ENCODE measurements at regions not wholly inside any gene's neighbourhood (a gene's known extent, or its start where the extent isn't known, plus 50 kb on each side); places are given as distances from the start of the nearest gene placed in this dataset.

GRCh38 chr12:84329938-84330337, 582.7 kb downstream of the SLC6A15 start:
- no peak for DNase-seq (ENCODE audit: low read depth, low spot score)

GRCh38 chr12:84315926-84316325, 596.7 kb downstream of the SLC6A15 start:
- Histone ChIP-seq H3K9ac (ENCODE audit: insufficient read length, low read depth) (no peak overlapping the region), H3K4me1 (ENCODE audit: insufficient read depth, insufficient read length) (no peaks in the 10 kb centered on the region), H3K36me3 (ENCODE audit: insufficient read depth, insufficient read length, low read length) (no peaks in the 10 kb centered on the region), H3K4me3 (ENCODE audit: insufficient read length, low read depth) (no peak overlapping the region), H3K27me3 (ENCODE audit: insufficient read depth, insufficient read length) (no peaks in the 10 kb centered on the region), H3K9me3 (ENCODE audit: insufficient read depth, low read length) (no peaks in the 10 kb centered on the region)
- no peak for TF ChIP-seq ZNF274 (IDR thresholded peaks at IDR 0.05; ENCODE audit: low read depth, low read length)
- no peak for TF ChIP-seq SUZ12 (IDR thresholded peaks at IDR 0.05; ENCODE audit: extremely low read depth, insufficient read depth, insufficient read length)
- no peak for TF ChIP-seq YY1 (IDR thresholded peaks at IDR 0.05; ENCODE audit: insufficient read depth, insufficient read length)
- DNase-seq (ENCODE audit: low read depth, low spot score): no peak

More at GRCh38 chr12:84329938-84330337, 582.7 kb downstream of the SLC6A15 start:
- Histone ChIP-seq H3K27me3 (ENCODE audit: insufficient read depth, insufficient read length) (no peaks in the 10 kb centered on the region), H3K36me3 (ENCODE audit: insufficient read depth, insufficient read length, low read length) (no peaks in the 10 kb centered on the region), H3K9ac (ENCODE audit: insufficient read length, low read depth) (no peak overlapping the region), H3K4me3 (ENCODE audit: insufficient read length, low read depth) (no peak overlapping the region), H3K9me3 (ENCODE audit: insufficient read depth, low read length) (no peaks in the 10 kb centered on the region), H3K4me1 (ENCODE audit: insufficient read depth, insufficient read length) (no peaks in the 10 kb centered on the region)
- TF ChIP-seq YY1 (IDR thresholded peaks at IDR 0.05; ENCODE audit: insufficient read depth, insufficient read length): no peak
- no peak for TF ChIP-seq SUZ12 (IDR thresholded peaks at IDR 0.05; ENCODE audit: extremely low read depth, insufficient read depth, insufficient read length)
- TF ChIP-seq ZNF274 (IDR thresholded peaks at IDR 0.05; ENCODE audit: low read depth, low read length): no peak

- H3K9ac ChIP-seq (ENCODE audit: insufficient read length, low read depth): no peak overlapping the region
- no peaks in the 10 kb centered on the region for H3K36me3 ChIP-seq (ENCODE audit: insufficient read depth, insufficient read length, low read length)
- H3K4me3 ChIP-seq (ENCODE audit: insufficient read length, low read depth): no peak overlapping the region
- TF ChIP-seq ZNF274 (IDR thresholded peaks at IDR 0.05; ENCODE audit: low read depth, low read length): no peak
- TF ChIP-seq SUZ12 (IDR thresholded peaks at IDR 0.05; ENCODE audit: extremely low read depth, insufficient read depth, insufficient read length): no peak
- no peak for TF ChIP-seq YY1 (IDR thresholded peaks at IDR 0.05; ENCODE audit: insufficient read depth, insufficient read length)
- H3K4me1 ChIP-seq (ENCODE audit: insufficient read depth, insufficient read length): no peaks in the 10 kb centered on the region
- H3K27me3 ChIP-seq (ENCODE audit: insufficient read depth, insufficient read length): no peaks in the 10 kb centered on the region
- H3K9me3 ChIP-seq (ENCODE audit: insufficient read depth, low read length): no peaks in the 10 kb centered on the region
- no peak for DNase-seq (ENCODE audit: low read depth, low spot score)
Measured at GRCh38 chr12:84313323-84313675, 599.3 kb downstream of the SLC6A15 start.

DNA sequence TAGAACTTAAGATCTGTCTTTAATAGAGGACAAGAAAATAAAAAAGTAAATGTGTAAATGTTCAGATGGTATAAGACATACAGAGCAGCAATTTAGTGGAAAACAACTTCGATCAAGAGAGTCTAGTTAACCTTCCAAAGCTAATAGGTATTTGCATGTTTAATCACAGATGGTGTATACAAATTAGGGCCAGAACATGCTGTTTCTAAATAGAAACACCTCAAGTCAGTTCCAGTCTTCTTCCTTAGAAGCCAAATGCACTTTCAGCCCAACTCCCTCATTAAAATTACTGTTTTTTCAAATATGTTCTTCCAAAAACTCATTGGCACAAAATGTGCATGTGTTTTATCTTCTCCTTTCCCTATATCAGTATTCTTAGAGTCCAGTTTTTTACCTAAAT, 604.4 kb downstream of the SLC6A15 start:
- Histone ChIP-seq H3K27me3 (ENCODE audit: insufficient read depth, insufficient read length) (no peaks in the 10 kb centered on the region), H3K9me3 (ENCODE audit: insufficient read depth, low read length) (no peaks in the 10 kb centered on the region), H3K9ac (ENCODE audit: insufficient read length, low read depth) (no peak overlapping the region), H3K4me3 (ENCODE audit: insufficient read length, low read depth) (no peak overlapping the region), H3K36me3 (ENCODE audit: insufficient read depth, insufficient read length, low read length) (no peaks in the 10 kb centered on the region), H3K4me1 (ENCODE audit: insufficient read depth, insufficient read length) (no peaks in the 10 kb centered on the region)
- DNase-seq (ENCODE audit: low read depth, low spot score): no peak
- TF ChIP-seq SUZ12 (IDR thresholded peaks at IDR 0.05; ENCODE audit: extremely low read depth, insufficient read depth, insufficient read length) (no peak), ZNF274 (IDR thresholded peaks at IDR 0.05; ENCODE audit: low read depth, low read length) (no peak), YY1 (IDR thresholded peaks at IDR 0.05; ENCODE audit: insufficient read depth, insufficient read length) (no peak)

DNA sequence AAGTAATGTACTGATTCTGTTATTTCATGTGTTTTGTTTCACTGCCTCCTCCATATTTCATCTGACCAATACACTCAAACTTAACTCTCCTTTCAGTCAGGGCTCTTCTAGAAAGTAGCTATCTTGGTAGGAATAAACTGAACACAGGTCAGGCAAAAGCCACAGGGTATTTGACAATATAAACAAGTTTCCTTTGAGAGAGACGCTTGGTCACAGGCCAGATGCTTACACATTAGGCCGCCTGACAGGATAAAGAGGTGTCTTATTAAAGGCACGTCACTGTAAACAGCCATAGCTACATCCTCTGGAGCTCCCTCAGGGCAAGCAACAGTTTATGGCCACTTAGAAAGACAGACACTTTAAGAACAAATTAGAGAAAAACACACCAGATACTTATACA, 607.5 kb downstream of the SLC6A15 start:
- no peak for DNase-seq (ENCODE audit: low read depth, low spot score)
- no peak overlapping the region for H3K9ac ChIP-seq (ENCODE audit: insufficient read length, low read depth)
- H3K4me3 ChIP-seq (ENCODE audit: insufficient read length, low read depth): no peak overlapping the region
- no peaks in the 10 kb centered on the region for H3K9me3 ChIP-seq (ENCODE audit: insufficient read depth, low read length)
- H3K4me1 ChIP-seq (ENCODE audit: insufficient read depth, insufficient read length): no peaks in the 10 kb centered on the region
- no peaks in the 10 kb centered on the region for H3K36me3 ChIP-seq (ENCODE audit: insufficient read depth, insufficient read length, low read length)
- H3K27me3 ChIP-seq (ENCODE audit: insufficient read depth, insufficient read length): no peaks in the 10 kb centered on the region
- no peak for TF ChIP-seq YY1 (IDR thresholded peaks at IDR 0.05; ENCODE audit: insufficient read depth, insufficient read length)

DNA sequence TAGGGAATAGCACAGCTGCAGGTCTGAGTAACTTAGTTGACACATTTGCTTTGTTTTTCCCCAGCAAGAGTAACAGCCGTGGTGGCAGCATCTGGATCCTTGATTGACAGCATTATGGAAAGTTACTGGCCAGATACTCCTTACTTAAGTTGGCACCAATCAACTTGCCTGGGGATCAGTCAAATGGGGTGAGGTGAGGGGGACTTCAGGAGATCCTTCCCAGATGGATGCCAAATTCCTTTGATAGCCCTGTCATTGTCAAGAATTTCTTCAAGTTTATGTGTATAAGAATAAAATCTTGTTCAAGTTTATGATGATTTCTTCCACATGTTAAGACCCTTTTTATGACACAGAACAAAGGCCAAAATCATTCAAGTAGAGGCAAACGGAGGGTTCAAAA, 618.4 kb downstream of the SLC6A15 start:
- Histone ChIP-seq H3K4me3 (ENCODE audit: insufficient read length, low read depth) (no peak overlapping the region), H3K27me3 (ENCODE audit: insufficient read depth, insufficient read length) (no peaks in the 10 kb centered on the region), H3K9ac (ENCODE audit: insufficient read length, low read depth) (no peak overlapping the region), H3K36me3 (ENCODE audit: insufficient read depth, insufficient read length, low read length) (no peaks in the 10 kb centered on the region), H3K9me3 (ENCODE audit: insufficient read depth, low read length) (no peaks in the 10 kb centered on the region), H3K4me1 (ENCODE audit: insufficient read depth, insufficient read length) (no peaks in the 10 kb centered on the region)
- no peak for TF ChIP-seq SUZ12 (IDR thresholded peaks at IDR 0.05; ENCODE audit: extremely low read depth, insufficient read depth, insufficient read length)
- TF ChIP-seq ZNF274 (IDR thresholded peaks at IDR 0.05; ENCODE audit: low read depth, low read length): no peak
- TF ChIP-seq YY1 (IDR thresholded peaks at IDR 0.05; ENCODE audit: insufficient read depth, insufficient read length): no peak
- DNase-seq (ENCODE audit: low read depth, low spot score): no peak

DNA sequence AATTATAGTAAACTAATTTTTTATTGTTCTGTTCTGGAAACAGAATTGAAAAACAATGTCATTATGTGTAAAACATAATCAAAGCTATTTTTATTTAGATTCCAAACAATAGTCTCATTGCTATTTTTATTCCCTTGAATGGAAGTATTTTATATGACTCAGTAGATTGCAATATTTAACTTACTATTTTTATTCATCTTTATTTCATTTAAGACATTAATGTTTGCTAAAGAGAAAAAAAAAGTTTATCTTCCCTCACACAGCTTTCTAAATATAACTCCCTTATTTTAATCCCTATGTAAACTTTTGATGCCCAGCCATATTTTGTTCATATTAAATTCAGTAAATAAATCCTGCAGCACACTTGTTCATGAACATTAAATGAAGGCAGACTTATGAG, 622.4 kb downstream of the SLC6A15 start:
- Histone ChIP-seq H3K4me1 (ENCODE audit: insufficient read depth, insufficient read length) (no peaks in the 10 kb centered on the region), H3K27me3 (ENCODE audit: insufficient read depth, insufficient read length) (no peaks in the 10 kb centered on the region), H3K9me3 (ENCODE audit: insufficient read depth, low read length) (no peaks in the 10 kb centered on the region), H3K4me3 (ENCODE audit: insufficient read length, low read depth) (no peak overlapping the region), H3K36me3 (ENCODE audit: insufficient read depth, insufficient read length, low read length) (no peaks in the 10 kb centered on the region), H3K9ac (ENCODE audit: insufficient read length, low read depth) (no peak overlapping the region)
- DNase-seq (ENCODE audit: low read depth, low spot score): no peak
- no peak for TF ChIP-seq ZNF274 (IDR thresholded peaks at IDR 0.05; ENCODE audit: low read depth, low read length)
- no peak for TF ChIP-seq YY1 (IDR thresholded peaks at IDR 0.05; ENCODE audit: insufficient read depth, insufficient read length)
- TF ChIP-seq SUZ12 (IDR thresholded peaks at IDR 0.05; ENCODE audit: extremely low read depth, insufficient read depth, insufficient read length): no peak

DNA sequence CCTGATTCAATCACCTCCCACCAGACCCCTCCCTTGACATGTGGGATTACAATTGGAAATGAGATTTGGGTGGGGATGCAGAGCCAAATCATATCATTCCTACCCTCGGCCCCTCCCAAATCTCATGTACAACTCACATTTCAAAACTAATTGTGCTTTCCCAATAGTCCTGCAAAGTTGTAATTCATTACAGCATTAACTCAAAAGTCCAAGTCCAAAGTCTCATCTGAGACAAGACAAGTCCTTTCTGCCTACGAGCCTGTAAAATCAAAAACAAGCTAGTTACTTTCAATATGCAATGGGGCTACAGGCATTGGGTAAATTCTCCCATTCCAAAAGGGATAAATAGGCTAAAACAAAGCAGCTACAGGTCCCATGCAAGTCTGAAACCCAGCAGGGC, 634.6 kb downstream of the SLC6A15 start:
- TF ChIP-seq SUZ12 (IDR thresholded peaks at IDR 0.05; ENCODE audit: extremely low read depth, insufficient read depth, insufficient read length) (no peak), YY1 (IDR thresholded peaks at IDR 0.05; ENCODE audit: insufficient read depth, insufficient read length) (no peak), ZNF274 (IDR thresholded peaks at IDR 0.05; ENCODE audit: low read depth, low read length) (no peak)
- H3K9me3 ChIP-seq (ENCODE audit: insufficient read depth, low read length): no peaks in the 10 kb centered on the region

More for the DNA sequence above, 634.6 kb downstream of the SLC6A15 start:
- Histone ChIP-seq H3K36me3 (ENCODE audit: insufficient read depth, insufficient read length, low read length) (no peaks in the 10 kb centered on the region), H3K4me3 (ENCODE audit: insufficient read length, low read depth) (no peak overlapping the region), H3K4me1 (ENCODE audit: insufficient read depth, insufficient read length) (no peaks in the 10 kb centered on the region), H3K9ac (ENCODE audit: insufficient read length, low read depth) (no peak overlapping the region), H3K27me3 (ENCODE audit: insufficient read depth, insufficient read length) (no peaks in the 10 kb centered on the region)
- no peak for DNase-seq (ENCODE audit: low read depth, low spot score)
